GM20000 (cell line): ENCODE measurements at regions not wholly inside any gene's neighbourhood (a gene's known extent, or its start where the extent isn't known, plus 50 kb on each side); places are given as distances from the start of the nearest gene placed in this dataset.

Source experiments
- DNase-seq: peaks from one replicate; pipeline ENCODE4 v3.0.0; 2012; ENCODE audit warnings: low spot score
- TF ChIP-seq, protein P1 (sequence below): IDR thresholded peaks from 2 replicates; pipeline ENCODE4 v1.5.1; 2012; ENCODE audit warnings: mild to moderate bottlenecking, control low read depth; ENCODE audit errors: extremely low read depth, missing control alignments

DNA sequence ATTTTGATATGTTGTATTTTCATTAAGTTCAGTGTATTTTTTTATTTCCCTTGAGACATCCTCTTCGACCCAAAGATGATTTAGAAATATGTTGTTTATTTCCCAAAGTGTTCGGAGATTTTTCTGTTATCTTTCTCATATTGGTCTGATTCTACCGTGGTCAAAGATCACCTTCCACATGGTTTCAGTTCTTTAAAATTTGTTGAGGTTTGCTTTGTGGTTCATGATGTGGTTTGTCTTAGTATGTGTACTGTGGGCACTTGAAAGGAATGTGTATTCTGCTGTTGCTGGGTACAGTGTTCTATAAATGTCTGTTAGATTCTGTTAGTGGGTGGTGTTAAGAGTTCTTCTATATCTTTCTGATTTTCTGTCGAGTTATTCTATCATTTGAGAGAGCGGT is 103.4 kb upstream of the FHIT start:
- no peak for DNase-seq
- TF ChIP-seq, protein P1, sequence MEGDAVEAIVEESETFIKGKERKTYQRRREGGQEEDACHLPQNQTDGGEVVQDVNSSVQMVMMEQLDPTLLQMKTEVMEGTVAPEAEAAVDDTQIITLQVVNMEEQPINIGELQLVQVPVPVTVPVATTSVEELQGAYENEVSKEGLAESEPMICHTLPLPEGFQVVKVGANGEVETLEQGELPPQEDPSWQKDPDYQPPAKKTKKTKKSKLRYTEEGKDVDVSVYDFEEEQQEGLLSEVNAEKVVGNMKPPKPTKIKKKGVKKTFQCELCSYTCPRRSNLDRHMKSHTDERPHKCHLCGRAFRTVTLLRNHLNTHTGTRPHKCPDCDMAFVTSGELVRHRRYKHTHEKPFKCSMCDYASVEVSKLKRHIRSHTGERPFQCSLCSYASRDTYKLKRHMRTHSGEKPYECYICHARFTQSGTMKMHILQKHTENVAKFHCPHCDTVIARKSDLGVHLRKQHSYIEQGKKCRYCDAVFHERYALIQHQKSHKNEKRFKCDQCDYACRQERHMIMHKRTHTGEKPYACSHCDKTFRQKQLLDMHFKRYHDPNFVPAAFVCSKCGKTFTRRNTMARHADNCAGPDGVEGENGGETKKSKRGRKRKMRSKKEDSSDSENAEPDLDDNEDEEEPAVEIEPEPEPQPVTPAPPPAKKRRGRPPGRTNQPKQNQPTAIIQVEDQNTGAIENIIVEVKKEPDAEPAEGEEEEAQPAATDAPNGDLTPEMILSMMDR = no peak

DNA sequence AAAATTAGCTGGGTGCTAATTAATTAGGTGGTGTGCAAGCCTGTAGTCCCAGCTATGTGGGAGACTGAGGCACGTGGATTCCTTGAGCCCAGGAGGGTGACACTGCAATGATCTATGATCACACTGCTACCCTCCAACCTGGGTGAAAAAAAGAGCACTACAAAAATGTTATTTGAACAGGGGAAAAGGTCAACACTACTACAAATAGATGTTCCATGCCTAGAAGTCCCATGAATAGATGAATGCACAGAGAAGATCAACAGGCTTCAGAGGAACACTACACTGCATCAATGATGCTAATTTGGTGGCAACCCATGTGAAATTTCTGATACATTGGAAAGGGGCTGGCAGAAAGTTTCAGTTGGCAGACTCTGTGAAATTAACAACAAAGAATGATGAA is 105.4 kb upstream of the FHIT start:
- TF ChIP-seq, protein P1 = no peak

DNA sequence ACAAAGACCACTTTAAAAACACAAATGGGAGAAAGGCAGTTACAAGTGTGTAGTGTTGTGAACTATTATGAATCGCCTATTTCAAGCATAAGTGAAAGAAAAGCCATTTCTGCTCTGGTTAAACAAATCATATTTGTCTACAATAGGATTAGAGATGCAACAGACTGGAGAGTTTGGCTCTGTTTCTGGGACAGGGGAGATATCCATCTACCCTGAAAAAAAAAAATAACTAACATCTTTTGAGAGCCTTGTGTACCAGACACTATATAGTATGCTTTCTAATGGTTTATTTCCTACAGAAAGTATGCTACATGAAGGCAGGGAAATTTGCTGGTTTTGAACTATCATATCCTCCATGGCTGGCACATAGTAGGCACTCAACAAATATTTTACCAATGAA is 106.7 kb upstream of the FHIT start:
- no peak for DNase-seq
- TF ChIP-seq, protein P1 = no peak

More for the DNA sequence above, 105.4 kb upstream of the FHIT start:
- no peak for DNase-seq

DNA sequence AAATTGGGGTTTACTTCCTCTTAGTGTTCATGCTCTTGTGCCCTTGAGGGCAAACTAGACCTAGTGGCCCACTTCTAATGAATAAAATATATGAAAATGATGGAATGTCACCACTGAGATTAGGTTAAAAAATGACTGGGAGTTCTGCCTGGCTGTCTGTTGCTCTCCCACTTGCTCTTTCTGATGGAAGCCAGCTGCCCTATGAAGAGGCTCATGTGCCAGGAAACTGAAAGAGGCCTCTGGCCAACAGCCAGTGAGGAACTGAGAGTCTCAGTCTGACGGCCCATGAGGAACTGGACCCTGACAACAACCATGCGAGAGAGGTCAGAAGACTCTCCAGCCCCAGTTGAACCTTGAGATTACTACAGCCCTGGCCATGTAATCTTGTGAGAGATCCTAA is 107.1 kb upstream of the FHIT start:
- TF ChIP-seq, protein P1 = no peak
- peak; percentile 56 for DNase-seq

DNA sequence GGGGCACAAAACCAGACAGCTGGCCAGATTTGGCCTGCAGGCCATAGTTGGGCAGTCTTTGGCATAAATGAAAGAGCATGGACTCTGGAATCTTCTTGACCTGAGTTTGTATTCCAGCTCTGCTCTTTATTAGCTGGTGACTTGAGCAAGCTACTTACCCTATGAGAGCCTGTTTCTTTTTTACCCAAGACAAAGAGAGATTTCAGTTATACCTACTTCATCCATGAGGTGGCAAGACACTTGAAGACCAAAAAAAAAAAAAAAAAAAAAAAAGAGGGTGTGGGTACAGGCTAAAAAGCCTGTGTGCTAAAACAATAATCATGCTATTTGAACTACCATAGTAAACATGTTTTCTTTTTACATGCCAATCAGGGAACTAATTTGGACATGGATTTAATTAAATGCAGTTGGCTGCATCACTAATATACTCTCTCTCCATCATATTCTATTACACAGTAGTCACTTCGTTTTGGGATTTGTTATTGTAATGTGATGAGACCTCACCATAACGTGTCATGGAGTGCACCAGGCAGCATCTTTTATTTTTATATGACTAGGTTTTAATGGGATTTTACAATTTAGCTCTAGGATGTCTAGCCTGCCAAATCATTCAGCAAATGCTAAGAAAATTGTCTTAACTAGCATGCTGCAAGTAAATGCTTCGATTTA is 109.2 kb upstream of the FHIT start:
- TF ChIP-seq, protein P1 = no peak

DNA sequence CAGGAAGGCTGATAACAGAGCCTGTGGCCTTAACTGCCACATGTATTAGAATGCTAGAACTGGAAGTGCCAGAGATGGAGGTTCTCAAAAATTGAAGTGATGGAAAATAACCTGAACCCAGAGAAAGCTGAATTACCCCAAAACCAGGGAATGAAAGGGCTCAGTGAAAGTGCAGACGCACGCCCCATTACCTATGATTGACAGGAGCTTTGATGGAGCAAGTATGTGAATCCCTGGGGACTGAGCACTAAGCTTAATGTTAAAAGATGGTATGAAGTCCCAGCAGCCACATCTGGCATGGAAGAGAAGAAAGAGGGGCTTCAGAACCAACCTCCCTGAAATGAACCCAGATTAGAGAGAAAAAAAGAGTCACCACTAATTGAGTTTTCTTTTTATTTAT is 118.4 kb upstream of the FHIT start:
- TF ChIP-seq, protein P1 = no peak
- DNase-seq = no peak

More for the DNA sequence above, 109.2 kb upstream of the FHIT start:
- DNase-seq = no peak

DNA sequence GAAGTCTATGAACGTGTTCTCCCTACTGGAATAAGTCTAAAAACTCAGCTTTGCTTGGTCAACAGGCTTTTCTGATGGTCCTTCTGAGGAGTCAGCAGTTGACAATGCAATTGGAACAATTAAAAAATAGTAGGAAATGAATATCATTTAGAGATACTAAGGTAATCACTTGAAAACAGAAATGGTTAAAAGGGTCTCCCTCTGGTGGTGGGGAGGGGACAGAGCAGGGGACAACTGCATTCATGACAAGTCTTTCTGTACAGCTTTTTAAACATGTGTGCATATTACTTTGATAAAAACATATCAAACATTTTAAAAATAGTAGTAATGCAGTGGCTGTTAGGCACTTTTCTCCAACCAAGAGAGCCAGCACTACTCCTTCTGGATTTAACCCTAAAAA is 119.9 kb upstream of the FHIT start:
- TF ChIP-seq, protein P1 = peak; percentile 64
- DNase-seq = peak; percentile 42
